ENCODE measurements at regions not wholly inside any gene's neighbourhood (a gene's known extent, or its start where the extent isn't known, plus 50 kb on each side); places are given as distances from the start of the nearest gene placed in this dataset.

DNA sequence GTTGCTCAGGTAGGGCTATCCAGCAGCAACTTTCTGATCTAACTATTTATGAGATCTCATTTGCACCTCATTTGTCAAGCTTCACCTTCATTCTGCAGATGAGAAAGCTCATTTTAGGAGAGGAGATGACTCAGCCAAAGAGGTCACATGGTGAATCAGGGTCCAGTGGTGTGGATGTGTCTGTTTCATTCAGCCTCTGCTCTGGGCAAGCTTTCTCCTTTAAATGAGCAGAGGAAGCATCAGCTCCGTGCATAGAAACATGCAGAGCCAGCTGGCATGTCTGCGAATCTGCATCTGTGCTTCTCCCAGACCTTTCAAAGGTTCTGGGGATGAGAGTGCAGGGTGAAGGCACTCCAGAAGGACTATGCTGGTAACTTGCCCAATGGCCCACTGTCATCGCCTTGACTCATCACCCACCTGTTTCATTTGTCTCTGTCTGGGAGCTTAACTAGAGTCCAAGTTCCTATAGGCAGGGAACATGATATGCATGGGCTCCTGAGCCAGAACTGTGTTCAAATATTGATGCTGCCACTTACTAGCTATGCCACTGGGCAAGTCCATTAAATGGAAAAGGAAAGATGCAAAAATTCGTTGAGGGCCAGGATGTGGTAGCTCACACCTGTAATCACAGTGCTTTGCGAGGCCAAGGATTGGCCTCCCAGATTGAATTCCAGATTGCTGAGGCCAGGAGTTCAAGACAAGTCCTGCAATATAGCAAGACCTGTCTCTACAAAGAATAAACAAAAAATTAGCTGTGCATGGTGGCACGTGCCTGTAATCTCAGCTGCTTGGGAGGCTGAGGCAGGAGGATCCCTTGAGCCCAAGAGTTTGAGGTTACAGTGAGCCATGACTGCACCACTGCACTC is 67.1 kb upstream of the NLK start:
- no peaks in the 10 kb centered on the region for H3K79me1 ChIP-seq (ENCODE audit: insufficient read depth, low read depth, low read length, poor library complexity, severe bottlenecking)
- no CpG with 5 or more reads among the region's 6 CpGs for WGBS (ENCODE audit: extremely low coverage, insufficient read length, low lambda C conversion rate)
- H3K27me3 ChIP-seq (ENCODE audit: insufficient read depth, low read length): no peaks in the 10 kb centered on the region
- no peaks in the 10 kb centered on the region for H3K9me3 ChIP-seq (ENCODE audit: control insufficient read depth, low read depth, low read length)
- no peaks in the 10 kb centered on the region for H3K4me1 ChIP-seq (ENCODE audit: insufficient read depth, low read length)
- H3T11ph ChIP-seq (ENCODE audit: low read length): no peak overlapping the region
- no peak overlapping the region for H3K56ac ChIP-seq (ENCODE audit: insufficient read length, low read depth, low read length)
- no peaks in the 10 kb centered on the region for H3K23me2 ChIP-seq (ENCODE audit: insufficient read length, low read depth, low read length, poor library complexity, severe bottlenecking)
- no peak overlapping the region for H3K27ac Mint-ChIP-seq
- H3K4me3 Mint-ChIP-seq: no peak overlapping the region
- no peak for DNase-seq
- no peaks in the 10 kb centered on the region for H3K79me2 ChIP-seq (ENCODE audit: insufficient read depth, low read length)
- TF ChIP-seq, protein P1, sequence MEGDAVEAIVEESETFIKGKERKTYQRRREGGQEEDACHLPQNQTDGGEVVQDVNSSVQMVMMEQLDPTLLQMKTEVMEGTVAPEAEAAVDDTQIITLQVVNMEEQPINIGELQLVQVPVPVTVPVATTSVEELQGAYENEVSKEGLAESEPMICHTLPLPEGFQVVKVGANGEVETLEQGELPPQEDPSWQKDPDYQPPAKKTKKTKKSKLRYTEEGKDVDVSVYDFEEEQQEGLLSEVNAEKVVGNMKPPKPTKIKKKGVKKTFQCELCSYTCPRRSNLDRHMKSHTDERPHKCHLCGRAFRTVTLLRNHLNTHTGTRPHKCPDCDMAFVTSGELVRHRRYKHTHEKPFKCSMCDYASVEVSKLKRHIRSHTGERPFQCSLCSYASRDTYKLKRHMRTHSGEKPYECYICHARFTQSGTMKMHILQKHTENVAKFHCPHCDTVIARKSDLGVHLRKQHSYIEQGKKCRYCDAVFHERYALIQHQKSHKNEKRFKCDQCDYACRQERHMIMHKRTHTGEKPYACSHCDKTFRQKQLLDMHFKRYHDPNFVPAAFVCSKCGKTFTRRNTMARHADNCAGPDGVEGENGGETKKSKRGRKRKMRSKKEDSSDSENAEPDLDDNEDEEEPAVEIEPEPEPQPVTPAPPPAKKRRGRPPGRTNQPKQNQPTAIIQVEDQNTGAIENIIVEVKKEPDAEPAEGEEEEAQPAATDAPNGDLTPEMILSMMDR (conservative IDR thresholded peaks at IDR 0.05): no peak
- no peak overlapping the region for H4K91ac ChIP-seq (ENCODE audit: insufficient read length, low read depth, low read length)
- peaks cover 2% of the 10 kb centered on the region for H3K27me3 Mint-ChIP-seq (ENCODE audit: low read depth)
- H3K14ac ChIP-seq (ENCODE audit: insufficient read depth, low read length): no peak overlapping the region
- no peak overlapping the region for H2BK12ac ChIP-seq (ENCODE audit: insufficient read length, low read depth, low read length)
- no peaks in the 10 kb centered on the region for H3K36me3 Mint-ChIP-seq (ENCODE audit: insufficient read depth in 1 of 3, low read depth in 3 of 3)
- no peaks in the 10 kb centered on the region for H3K9me3 Mint-ChIP-seq
- H2BK15ac ChIP-seq (ENCODE audit: low read depth, low read length): no peak overlapping the region
- H2BK5ac ChIP-seq (ENCODE audit: insufficient read length, low read length): no peak overlapping the region
- H2AK5ac ChIP-seq (ENCODE audit: insufficient read length, low read length): no peak overlapping the region
- no peak overlapping the region for H4K5ac ChIP-seq (ENCODE audit: insufficient read length, low read depth, low read length)
- H4K20me1 ChIP-seq (ENCODE audit: control insufficient read depth, insufficient read depth, insufficient read length): no peaks in the 10 kb centered on the region
- H2BK120ac ChIP-seq (ENCODE audit: low read depth, low read length, poor library complexity, severe bottlenecking): no peak overlapping the region
- no peak overlapping the region for H2AFZ ChIP-seq (ENCODE audit: low read length)
- H3K4me1 Mint-ChIP-seq: peaks cover 10 to 20% of the 10 kb centered on the region in 2 experiments; a peak in 3 of 4 replicates
- no peak overlapping the region for H3K4me2 ChIP-seq (ENCODE audit: insufficient read depth, insufficient read length, low read length)
- no peak overlapping the region for H3K9ac ChIP-seq (ENCODE audit: extremely low read depth, insufficient read length, low read length)
- H2BK20ac ChIP-seq (ENCODE audit: low read depth, low read length, poor library complexity, severe bottlenecking): no peak overlapping the region
- no peak overlapping the region for H3K27ac ChIP-seq (ENCODE audit: insufficient read length, low read depth, low read length)
- H3K18ac ChIP-seq (ENCODE audit: insufficient read length, low read depth, low read length): no peak overlapping the region
- H3K4ac ChIP-seq (ENCODE audit: low read depth, low read length): no peak overlapping the region
- no peak overlapping the region for H4K8ac ChIP-seq (replicated peaks; ENCODE audit: insufficient read length, low read depth, low read length)
- no peak overlapping the region for H3K23ac ChIP-seq (ENCODE audit: insufficient read length, low read depth, low read length)

Data from H9 (cell line).